ENCODE measurements at regions not wholly inside any gene's neighbourhood (a gene's known extent, or its start where the extent isn't known, plus 50 kb on each side); places are given as distances from the start of the nearest gene placed in this dataset.

GRCh38 chr13:22061371-22061805, 390.5 kb downstream of the FGF9 start:
- Histone ChIP-seq H3K4me2 (ENCODE audit: low read depth, low read length, poor library complexity, severe bottlenecking) (no peak overlapping the region), H3K4me3 (ENCODE audit: low read length, poor library complexity, severe bottlenecking) (no peak overlapping the region), H3F3A (ENCODE audit: low read depth) (no peaks in the 10 kb centered on the region), H3K79me2 (ENCODE audit: insufficient read depth, low read length) (no peaks in the 10 kb centered on the region), H4K20me1 (ENCODE audit: insufficient read depth, low read length, poor library complexity, severe bottlenecking) (no peaks in the 10 kb centered on the region), H3K4me1 (ENCODE audit: insufficient read depth, low read length, poor library complexity, severe bottlenecking) (peaks cover 10% of the 10 kb centered on the region), H3K27me3 (ENCODE audit: insufficient read depth, low read length, poor library complexity, severe bottlenecking) (no peaks in the 10 kb centered on the region), H3K36me3 (ENCODE audit: insufficient read depth, low read length) (no peaks in the 10 kb centered on the region), H2AFZ (ENCODE audit: low read length) (no peak overlapping the region), H3K9ac (ENCODE audit: low read depth, low read length, poor library complexity, severe bottlenecking) (no peak overlapping the region), H3K9me3 (ENCODE audit: insufficient read depth, low read depth, low read length) (no peaks in the 10 kb centered on the region), H3K9me2 (replicated peaks; ENCODE audit: low read depth, low read length) (no peaks in the 10 kb centered on the region)
- TF ChIP-seq EZH2phosphoT487 (IDR thresholded peaks at IDR 0.05; ENCODE audit: borderline replicate concordance) (no peak), CTCF (conservative IDR thresholded peaks at IDR 0.05; ENCODE audit: low read length) (no peak)

GRCh38 chr13:22061806-22062391, 391.0 kb downstream of the FGF9 start:
- no peaks in the 10 kb centered on the region for H4K20me1 ChIP-seq (ENCODE audit: insufficient read depth, low read length, poor library complexity, severe bottlenecking)
- peak overlapping the region; percentile 36 for H3K4me2 ChIP-seq (ENCODE audit: low read depth, low read length, poor library complexity, severe bottlenecking)
- H3F3A ChIP-seq (ENCODE audit: low read depth): no peaks in the 10 kb centered on the region
- H3K4me1 ChIP-seq (ENCODE audit: insufficient read depth, low read length, poor library complexity, severe bottlenecking): peaks cover 10% of the 10 kb centered on the region
- H3K9me3 ChIP-seq (ENCODE audit: insufficient read depth, low read depth, low read length): no peaks in the 10 kb centered on the region
- H3K27me3 ChIP-seq (ENCODE audit: insufficient read depth, low read length, poor library complexity, severe bottlenecking): no peaks in the 10 kb centered on the region
- no peak overlapping the region for H3K9ac ChIP-seq (ENCODE audit: low read depth, low read length, poor library complexity, severe bottlenecking)
- no peaks in the 10 kb centered on the region for H3K79me2 ChIP-seq (ENCODE audit: insufficient read depth, low read length)
- no peak for TF ChIP-seq CTCF (conservative IDR thresholded peaks at IDR 0.05; ENCODE audit: low read length)
- H3K9me2 ChIP-seq (replicated peaks; ENCODE audit: low read depth, low read length): no peaks in the 10 kb centered on the region
- no peaks in the 10 kb centered on the region for H3K36me3 ChIP-seq (ENCODE audit: insufficient read depth, low read length)
- no peak overlapping the region for H3K4me3 ChIP-seq (ENCODE audit: low read length, poor library complexity, severe bottlenecking)
- no peak overlapping the region for H2AFZ ChIP-seq (ENCODE audit: low read length)

GRCh38 chr13:22062478-22063205, 391.8 kb downstream of the FGF9 start:
- no peak overlapping the region for H2AFZ ChIP-seq (ENCODE audit: low read length)
- no peaks in the 10 kb centered on the region for H3K79me2 ChIP-seq (ENCODE audit: insufficient read depth, low read length)
- H3K4me3 ChIP-seq (ENCODE audit: low read length, poor library complexity, severe bottlenecking): no peak overlapping the region
- TF ChIP-seq CTCF (conservative IDR thresholded peaks at IDR 0.05; ENCODE audit: low read length): no peak
- TF ChIP-seq EZH2phosphoT487 (IDR thresholded peaks at IDR 0.05; ENCODE audit: borderline replicate concordance): no peak
- no peak overlapping the region for H3K9ac ChIP-seq (ENCODE audit: low read depth, low read length, poor library complexity, severe bottlenecking)
- peak overlapping the region; percentile 36 for H3K4me2 ChIP-seq (ENCODE audit: low read depth, low read length, poor library complexity, severe bottlenecking)
- no peaks in the 10 kb centered on the region for H3K36me3 ChIP-seq (ENCODE audit: insufficient read depth, low read length)
- H3K9me2 ChIP-seq (replicated peaks; ENCODE audit: low read depth, low read length): no peaks in the 10 kb centered on the region
- H3K4me1 ChIP-seq (ENCODE audit: insufficient read depth, low read length, poor library complexity, severe bottlenecking): peaks cover 10% of the 10 kb centered on the region
- H3K27me3 ChIP-seq (ENCODE audit: insufficient read depth, low read length, poor library complexity, severe bottlenecking): no peaks in the 10 kb centered on the region
- no peaks in the 10 kb centered on the region for H3F3A ChIP-seq (ENCODE audit: low read depth)
- H4K20me1 ChIP-seq (ENCODE audit: insufficient read depth, low read length, poor library complexity, severe bottlenecking): no peaks in the 10 kb centered on the region
- H3K9me3 ChIP-seq (ENCODE audit: insufficient read depth, low read depth, low read length): no peaks in the 10 kb centered on the region
